A549 (cell line): ENCODE measurements at regions not wholly inside any gene's neighbourhood (a gene's known extent, or its start where the extent isn't known, plus 50 kb on each side); places are given as distances from the start of the nearest gene placed in this dataset.
"Not testable (repeated sequence)": the region's sequence is repeated elsewhere in the genome, so short reads cannot be mapped to it uniquely, and the experiment has no call there.

ENCODE experiments used
- CHD4 ChIP-seq: fragments of 200-600 bp; sonication (generic); IDR thresholded peaks from 2 replicates; pipeline ENCODE4 v1.6.1; 2016; ENCODE audit warnings: antibody characterized with exemption, mild to moderate bottlenecking, borderline replicate concordance
- CTCF ChIP-seq: fragments of >200 bp; sonication (Bioruptor Twin); formaldehyde crosslinking; IDR thresholded peaks from 3 replicates; pipeline ENCODE4 v1.5.1; 2016
- EP300 ChIP-seq, 2 experiments: fragments of >200 bp; sonication (Bioruptor Twin); formaldehyde crosslinking; IDR thresholded peaks; 2 replicates in 1 of 2; 3 replicates in 1 of 2; pipeline ENCODE4 v1.6.1; 2016 to 2017
- ESRRA ChIP-seq: fragments of 150-350 bp; IDR thresholded peaks from 2 replicates; pipeline ENCODE4 v1.6.1; 2014; ENCODE audit warnings: mild to moderate bottlenecking, low read length, borderline replicate concordance
- HDAC2 ChIP-seq: fragments of 200-600 bp; sonication (generic); IDR thresholded peaks from 2 replicates; pipeline ENCODE4 v1.6.1; 2016
- KDM5A ChIP-seq: fragments of 200-600 bp; sonication (generic); IDR thresholded peaks from 2 replicates; pipeline ENCODE4 v1.6.1; 2016; ENCODE audit warnings: antibody characterized with exemption, mild to moderate bottlenecking
- MAX ChIP-seq: IDR thresholded peaks from 2 replicates; pipeline ENCODE4 v1.6.1; 2012
- MAZ ChIP-seq: fragments of 150-350 bp; IDR thresholded peaks from 2 replicates; pipeline ENCODE4 v1.6.1; 2014; ENCODE audit warnings: antibody characterized with exemption, low read depth, low read length, borderline replicate concordance
- NFE2L2 ChIP-seq: fragments of 150-350 bp; conservative IDR thresholded peaks from 2 replicates; pipeline ENCODE4 v1.6.1; 2014; ENCODE audit warnings: low read length
- POLR2A ChIP-seq: IDR thresholded peaks from 2 replicates; pipeline ENCODE4 v1.6.1; 2012; ENCODE audit warnings: mild to moderate bottlenecking, low read length
- POLR2AphosphoS2 ChIP-seq: conservative IDR thresholded peaks from 2 replicates; pipeline ENCODE4 v1.6.1; 2012; ENCODE audit warnings: low read length, improper control_type of control experiment, inconsistent platforms
- REST ChIP-seq: fragments of 200-600 bp; sonication (generic); IDR thresholded peaks from 2 replicates; pipeline ENCODE4 v1.6.1; 2016; ENCODE audit warnings: antibody characterized with exemption, mild to moderate bottlenecking, moderate library complexity
- USF2 ChIP-seq: fragments of 450-650 bp; IDR thresholded peaks from 2 replicates; pipeline ENCODE4 v1.6.1; 2014; ENCODE audit warnings: antibody characterized with exemption

GRCh38 chr3:139127629-139128028 is 82.9 kb upstream of the PRR23C start:
- not testable (repeated sequence) for TF ChIP-seq MAX; USF2; KDM5A; CTCF; NFE2L2; POLR2AphosphoS2; ESRRA; REST; MAZ; POLR2A; CHD4; HDAC2; EP300 (IDR thresholded peaks at IDR 0.05)
